ENCODE measurements at regions not wholly inside any gene's neighbourhood (a gene's known extent, or its start where the extent isn't known, plus 50 kb on each side); places are given as distances from the start of the nearest gene placed in this dataset.

DNA sequence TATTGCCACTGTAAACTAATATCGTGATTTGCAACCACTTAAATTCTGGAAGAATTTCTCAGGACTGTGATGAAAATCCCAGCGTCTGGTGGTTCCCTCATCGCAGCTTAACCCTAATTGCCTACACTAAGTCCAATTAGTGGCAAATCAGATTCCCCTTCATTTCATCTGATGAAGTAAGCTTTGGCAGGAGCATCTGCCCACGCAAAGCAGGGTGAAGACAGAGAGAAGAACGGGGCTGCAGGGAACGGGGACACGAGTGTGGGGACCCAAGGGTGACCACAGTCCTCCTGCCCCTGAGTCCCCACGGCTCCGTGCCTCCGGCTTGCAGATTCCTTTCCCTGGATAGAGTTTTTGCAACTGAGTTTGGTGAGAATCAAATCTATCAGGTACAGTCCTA, 159.5 kb downstream of the LY86 start:
- Histone ChIP-seq H3K4me1 (ENCODE audit: control insufficient read depth in 5 of 5, insufficient read depth in 5 of 5, low read length in 5 of 5) (peaks cover 16 to 60% (median 50%) of the 10 kb centered on the region in 5 donors), H3K36me3 (ENCODE audit: control insufficient read depth in 5 of 5, insufficient read depth in 5 of 5, low read length in 5 of 5) (no peaks in the 10 kb centered on the region), H3K27ac (ENCODE audit: low read depth, low read length) (peak overlapping the region; percentile 84), H3K4me3 (ENCODE audit: low read depth in 1 of 5, low read length in 5 of 5) (no peak overlapping the region), H3K27me3 (ENCODE audit: control insufficient read depth in 5 of 5, insufficient read depth in 4 of 5, low read length in 5 of 5) (no peaks in the 10 kb centered on the region), H3K9me3 (ENCODE audit: control insufficient read depth in 5 of 5, low read length in 5 of 5) (no peaks in the 10 kb centered on the region), H3K9ac (ENCODE audit: low read length in 5 of 5) (no peak overlapping the region)

DNA sequence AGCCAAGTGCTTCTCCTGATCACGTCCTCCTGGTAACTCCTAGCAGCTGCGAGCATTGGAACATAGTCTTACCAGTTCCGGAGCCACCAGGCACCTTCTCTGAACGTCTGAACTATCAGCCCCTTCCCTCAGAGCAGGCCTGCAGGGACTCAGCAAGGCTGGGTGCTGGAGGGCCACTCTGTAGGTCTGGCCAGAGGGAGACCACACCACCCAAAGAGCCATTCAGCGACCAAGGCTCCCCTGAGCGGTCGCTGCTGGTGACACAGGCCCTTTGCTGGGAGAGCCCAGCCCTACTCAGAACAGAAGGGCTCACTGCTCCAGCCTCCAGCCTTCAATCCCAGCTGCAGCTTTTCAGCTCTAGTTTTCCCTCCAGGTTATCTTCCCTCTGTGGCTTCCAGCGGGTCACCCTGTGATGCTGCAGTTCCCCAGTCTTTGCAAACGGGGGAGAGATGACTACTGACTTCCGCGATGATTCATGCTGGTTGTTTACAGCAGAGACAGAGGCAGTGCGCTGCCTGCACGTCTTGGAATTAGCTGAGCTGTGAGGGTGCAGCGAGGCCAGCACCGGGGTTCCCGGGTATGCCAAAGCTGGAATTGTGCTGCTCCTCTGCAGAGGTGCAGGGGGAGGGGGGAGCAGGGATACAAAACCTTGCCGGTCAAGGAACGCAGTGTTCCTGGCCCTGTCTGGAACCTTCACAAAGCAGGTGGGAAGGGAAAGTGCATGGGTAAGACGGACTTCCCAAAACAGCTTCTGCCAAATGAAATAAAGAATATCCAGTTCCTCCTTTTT, 161.4 kb downstream of the LY86 start:
- peak overlapping the region; percentile 84 for H3K27ac ChIP-seq (ENCODE audit: low read depth, low read length)
- peak overlapping the region in 3 of 5 donors; percentile 23 to 32 (median 26) for H3K4me3 ChIP-seq (ENCODE audit: low read depth in 1 of 5, low read length in 5 of 5)
- H3K27me3 ChIP-seq (ENCODE audit: control insufficient read depth in 5 of 5, insufficient read depth in 4 of 5, low read length in 5 of 5) = no peaks in the 10 kb centered on the region
- H3K36me3 ChIP-seq (ENCODE audit: control insufficient read depth in 5 of 5, insufficient read depth in 5 of 5, low read length in 5 of 5) = no peaks in the 10 kb centered on the region
- no peak overlapping the region for H3K9ac ChIP-seq (ENCODE audit: low read length in 5 of 5)
- H3K4me1 ChIP-seq (ENCODE audit: control insufficient read depth in 5 of 5, insufficient read depth in 5 of 5, low read length in 5 of 5) = peaks cover 16 to 60% (median 50%) of the 10 kb centered on the region in 5 donors
- no peaks in the 10 kb centered on the region for H3K9me3 ChIP-seq (ENCODE audit: control insufficient read depth in 5 of 5, low read length in 5 of 5)

GRCh38 chr6:6750594-6751265, 162.2 kb downstream of the LY86 start:
- no peaks in the 10 kb centered on the region for H3K36me3 ChIP-seq (ENCODE audit: control insufficient read depth in 5 of 5, insufficient read depth in 5 of 5, low read length in 5 of 5)
- peak overlapping the region in 1 of 5 donors; percentile 29 for H3K4me3 ChIP-seq (ENCODE audit: low read depth in 1 of 5, low read length in 5 of 5)
- no peaks in the 10 kb centered on the region for H3K9me3 ChIP-seq (ENCODE audit: control insufficient read depth in 5 of 5, low read length in 5 of 5)
- H3K9ac ChIP-seq (ENCODE audit: low read length in 5 of 5) = peak overlapping the region in 3 of 5 donors; percentile 30 to 73 (median 37)
- H3K27me3 ChIP-seq (ENCODE audit: control insufficient read depth in 5 of 5, insufficient read depth in 4 of 5, low read length in 5 of 5) = no peaks in the 10 kb centered on the region
- H3K27ac ChIP-seq (ENCODE audit: low read depth, low read length) = peak overlapping the region; percentile 80
- H3K4me1 ChIP-seq (ENCODE audit: control insufficient read depth in 5 of 5, insufficient read depth in 5 of 5, low read length in 5 of 5) = peaks cover 16 to 60% (median 50%) of the 10 kb centered on the region in 5 donors

- Histone ChIP-seq H3K27ac (ENCODE audit: low read depth, low read length) (peak overlapping the region; percentile 80), H3K9ac (ENCODE audit: low read length in 5 of 5) (peak overlapping the region in 3 of 5 donors; percentile 30 to 73 (median 37)), H3K4me3 (ENCODE audit: low read depth in 1 of 5, low read length in 5 of 5) (peak overlapping the region in 1 of 5 donors; percentile 29), H3K9me3 (ENCODE audit: control insufficient read depth in 5 of 5, low read length in 5 of 5) (no peaks in the 10 kb centered on the region), H3K27me3 (ENCODE audit: control insufficient read depth in 5 of 5, insufficient read depth in 4 of 5, low read length in 5 of 5) (no peaks in the 10 kb centered on the region), H3K36me3 (ENCODE audit: control insufficient read depth in 5 of 5, insufficient read depth in 5 of 5, low read length in 5 of 5) (no peaks in the 10 kb centered on the region), H3K4me1 (ENCODE audit: control insufficient read depth in 5 of 5, insufficient read depth in 5 of 5, low read length in 5 of 5) (peaks cover 16 to 58% (median 48%) of the 10 kb centered on the region in 5 donors)
Measured at GRCh38 chr6:6751266-6751596, 162.7 kb downstream of the LY86 start.

- peaks cover 14 to 54% (median 47%) of the 10 kb centered on the region in 5 donors for H3K4me1 ChIP-seq (ENCODE audit: control insufficient read depth in 5 of 5, insufficient read depth in 5 of 5, low read length in 5 of 5)
- H3K9me3 ChIP-seq (ENCODE audit: control insufficient read depth in 5 of 5, low read length in 5 of 5) = no peaks in the 10 kb centered on the region
- peak overlapping the region in 2 of 5 donors; percentile 29 to 73 for H3K9ac ChIP-seq (ENCODE audit: low read length in 5 of 5)
- no peaks in the 10 kb centered on the region for H3K27me3 ChIP-seq (ENCODE audit: control insufficient read depth in 5 of 5, insufficient read depth in 4 of 5, low read length in 5 of 5)
- H3K36me3 ChIP-seq (ENCODE audit: control insufficient read depth in 5 of 5, insufficient read depth in 5 of 5, low read length in 5 of 5) = no peaks in the 10 kb centered on the region
- peak overlapping the region in 3 of 5 donors; percentile 20 to 60 (median 23) for H3K4me3 ChIP-seq (ENCODE audit: low read depth in 1 of 5, low read length in 5 of 5)
- peak overlapping the region; percentile 80 for H3K27ac ChIP-seq (ENCODE audit: low read depth, low read length)
Measured at GRCh38 chr6:6751619-6752023, 163.1 kb downstream of the LY86 start.

- Histone ChIP-seq H3K36me3 (ENCODE audit: control insufficient read depth in 5 of 5, insufficient read depth in 5 of 5, low read length in 5 of 5) (no peaks in the 10 kb centered on the region), H3K4me1 (ENCODE audit: control insufficient read depth in 5 of 5, insufficient read depth in 5 of 5, low read length in 5 of 5) (peaks cover 12 to 49% (median 46%) of the 10 kb centered on the region in 5 donors), H3K4me3 (ENCODE audit: low read depth in 1 of 5, low read length in 5 of 5) (peak overlapping the region in 3 of 5 donors; percentile 20 to 60 (median 23)), H3K9me3 (ENCODE audit: control insufficient read depth in 5 of 5, low read length in 5 of 5) (no peaks in the 10 kb centered on the region), H3K27ac (ENCODE audit: low read depth, low read length) (peak overlapping the region; percentile 80), H3K27me3 (ENCODE audit: control insufficient read depth in 5 of 5, insufficient read depth in 4 of 5, low read length in 5 of 5) (no peaks in the 10 kb centered on the region), H3K9ac (ENCODE audit: low read length in 5 of 5) (peak overlapping the region in 2 of 5 donors; percentile 29 to 49)
Measured at GRCh38 chr6:6752129-6752528, 163.6 kb downstream of the LY86 start.

GRCh38 chr6:6753301-6753700, 164.8 kb downstream of the LY86 start:
- Histone ChIP-seq H3K4me3 (ENCODE audit: low read depth in 1 of 5, low read length in 5 of 5) (no peak overlapping the region), H3K9me3 (ENCODE audit: control insufficient read depth in 5 of 5, low read length in 5 of 5) (no peaks in the 10 kb centered on the region), H3K27ac (ENCODE audit: low read depth, low read length) (no peak overlapping the region), H3K27me3 (ENCODE audit: control insufficient read depth in 5 of 5, insufficient read depth in 4 of 5, low read length in 5 of 5) (no peaks in the 10 kb centered on the region), H3K36me3 (ENCODE audit: control insufficient read depth in 5 of 5, insufficient read depth in 5 of 5, low read length in 5 of 5) (no peaks in the 10 kb centered on the region), H3K4me1 (ENCODE audit: control insufficient read depth in 5 of 5, insufficient read depth in 5 of 5, low read length in 5 of 5) (peaks cover 12 to 45% (median 42%) of the 10 kb centered on the region in 5 donors), H3K9ac (ENCODE audit: low read length in 5 of 5) (no peak overlapping the region)

DNA sequence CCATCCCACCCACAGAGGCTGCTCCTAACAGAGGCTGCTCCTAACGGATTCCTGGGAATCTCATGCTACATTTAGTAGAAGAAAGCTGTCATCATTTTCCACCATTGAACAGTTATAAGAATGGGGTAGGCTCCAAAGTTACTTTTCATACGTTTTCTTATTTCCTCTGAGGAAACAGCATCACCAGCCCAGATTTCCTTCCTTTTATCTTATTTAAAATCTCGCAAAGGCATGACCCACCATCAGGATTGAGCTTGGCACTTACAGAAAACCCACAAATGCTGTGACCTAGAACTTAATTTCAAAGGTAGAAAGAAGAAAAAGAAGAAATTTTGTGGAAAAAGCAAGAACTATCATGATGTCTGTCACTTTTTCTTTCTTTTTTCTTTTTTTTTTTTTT, 168.0 kb downstream of the LY86 start:
- H3K4me1 ChIP-seq (ENCODE audit: control insufficient read depth in 5 of 5, insufficient read depth in 5 of 5, low read length in 5 of 5) = peaks cover 9 to 28% (median 22%) of the 10 kb centered on the region in 5 donors
- no peak overlapping the region for H3K4me3 ChIP-seq (ENCODE audit: low read depth in 1 of 5, low read length in 5 of 5)
- no peaks in the 10 kb centered on the region for H3K27me3 ChIP-seq (ENCODE audit: control insufficient read depth in 5 of 5, insufficient read depth in 4 of 5, low read length in 5 of 5)
- no peak overlapping the region for H3K9ac ChIP-seq (ENCODE audit: low read length in 5 of 5)
- no peaks in the 10 kb centered on the region for H3K9me3 ChIP-seq (ENCODE audit: control insufficient read depth in 5 of 5, low read length in 5 of 5)
- no peaks in the 10 kb centered on the region for H3K36me3 ChIP-seq (ENCODE audit: control insufficient read depth in 5 of 5, insufficient read depth in 5 of 5, low read length in 5 of 5)
- no peak overlapping the region for H3K27ac ChIP-seq (ENCODE audit: low read depth, low read length)

DNA sequence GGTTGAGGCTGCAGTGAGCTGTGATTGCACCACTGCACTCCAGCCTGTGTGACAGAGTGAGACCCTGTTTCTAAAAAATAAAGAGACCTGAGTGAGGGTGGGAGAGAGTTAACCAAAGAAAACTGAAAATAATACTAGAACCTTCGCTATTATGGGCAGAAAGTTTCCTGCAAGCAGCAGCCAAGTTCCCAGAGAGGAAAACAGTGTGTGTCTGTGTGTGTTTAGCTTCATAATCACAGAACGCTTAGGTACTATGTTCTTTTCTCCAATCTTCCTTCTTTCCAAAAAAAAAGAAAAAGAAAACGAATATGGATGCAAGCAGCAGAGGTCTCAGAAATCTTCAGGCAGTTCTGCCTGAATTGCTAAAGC, 170.0 kb downstream of the LY86 start:
- Histone ChIP-seq H3K9ac (ENCODE audit: low read length in 5 of 5) (peak overlapping the region in 1 of 5 donors; percentile 44), H3K27ac (ENCODE audit: low read depth, low read length) (no peak overlapping the region), H3K9me3 (ENCODE audit: control insufficient read depth in 5 of 5, low read length in 5 of 5) (no peaks in the 10 kb centered on the region), H3K4me3 (ENCODE audit: low read depth in 1 of 5, low read length in 5 of 5) (no peak overlapping the region), H3K36me3 (ENCODE audit: control insufficient read depth in 5 of 5, insufficient read depth in 5 of 5, low read length in 5 of 5) (no peaks in the 10 kb centered on the region), H3K27me3 (ENCODE audit: control insufficient read depth in 5 of 5, insufficient read depth in 4 of 5, low read length in 5 of 5) (no peaks in the 10 kb centered on the region), H3K4me1 (ENCODE audit: control insufficient read depth in 5 of 5, insufficient read depth in 5 of 5, low read length in 5 of 5) (peaks cover 5 to 20% (median 10%) of the 10 kb centered on the region in 5 donors)

All from subcutaneous abdominal adipose tissue (tissue), 5 donors.